Muscle layer of colon (tissue), 2 donors: ENCODE measurements at regions not wholly inside any gene's neighbourhood (a gene's known extent, or its start where the extent isn't known, plus 50 kb on each side); places are given as distances from the start of the nearest gene placed in this dataset.

Experiments
- H3K27ac ChIP-seq: one replicate; pipeline ENCODE4 v1.7.0; 2013; ENCODE audit warnings: low read depth, mild to moderate bottlenecking, low read length, moderate library complexity
- H3K27me3 ChIP-seq, 2 donors: one replicate each; pipeline ENCODE4 v1.7.0; 2013; ENCODE audit warnings: low read length in 2 of 2, mild to moderate bottlenecking in 2 of 2; ENCODE audit not compliant: insufficient read depth in 2 of 2, control insufficient read depth in 1 of 2
- H3K36me3 ChIP-seq: one replicate; pipeline ENCODE4 v1.7.0; 2013; ENCODE audit warnings: mild to moderate bottlenecking, low read length; ENCODE audit not compliant: insufficient read depth
- H3K4me1 ChIP-seq: one replicate; pipeline ENCODE4 v1.7.0; 2013; ENCODE audit warnings: mild to moderate bottlenecking, low read length; ENCODE audit not compliant: insufficient read depth
- H3K4me3 ChIP-seq, 2 donors: one replicate each; pipeline ENCODE4 v1.7.0; 2013; ENCODE audit warnings: low read length in 2 of 2, low read depth in 1 of 2, mild to moderate bottlenecking in 1 of 2, moderate library complexity in 1 of 2
- H3K9ac ChIP-seq: one replicate; pipeline ENCODE4 v1.7.0; 2013; ENCODE audit warnings: low read length
- H3K9me3 ChIP-seq: one replicate; pipeline ENCODE4 v1.7.0; 2013; ENCODE audit warnings: mild to moderate bottlenecking, low read length
- donor health status: abdominal sarcoma.
- donor health status: Adenocarcinoma of cecum.

GRCh38 chr1:94698759-94699502 lies 121.2 kb upstream of the SLC44A3 start:
- no peaks in the 10 kb centered on the region for H3K36me3 ChIP-seq
- no peak overlapping the region for H3K27ac ChIP-seq
- H3K9me3 ChIP-seq = no peaks in the 10 kb centered on the region
- no peak overlapping the region for H3K4me3 ChIP-seq
- no peaks in the 10 kb centered on the region for H3K27me3 ChIP-seq
- no peak overlapping the region for H3K9ac ChIP-seq
- H3K4me1 ChIP-seq = no peaks in the 10 kb centered on the region

GRCh38 chr1:94698356-94698755 lies 121.8 kb upstream of the SLC44A3 start:
- Histone ChIP-seq H3K27ac (no peak overlapping the region), H3K9me3 (no peaks in the 10 kb centered on the region), H3K27me3 (no peaks in the 10 kb centered on the region), H3K4me1 (no peaks in the 10 kb centered on the region), H3K9ac (no peak overlapping the region), H3K36me3 (no peaks in the 10 kb centered on the region), H3K4me3 (no peak overlapping the region)

- Histone ChIP-seq H3K27ac (no peak overlapping the region), H3K9ac (no peak overlapping the region), H3K4me3 (no peak overlapping the region), H3K27me3 (no peaks in the 10 kb centered on the region), H3K4me1 (no peaks in the 10 kb centered on the region), H3K9me3 (no peaks in the 10 kb centered on the region), H3K36me3 (no peaks in the 10 kb centered on the region)
Measured at GRCh38 chr1:94697839-94698238, 122.3 kb upstream of the SLC44A3 start.

- Histone ChIP-seq H3K4me1 (no peaks in the 10 kb centered on the region), H3K9me3 (no peaks in the 10 kb centered on the region), H3K27ac (no peak overlapping the region), H3K9ac (no peak overlapping the region), H3K36me3 (no peaks in the 10 kb centered on the region), H3K4me3 (no peak overlapping the region), H3K27me3 (no peaks in the 10 kb centered on the region)
Measured at GRCh38 chr1:94694226-94694915, 125.8 kb upstream of the SLC44A3 start.

GRCh38 chr1:94693435-94693834 lies 126.7 kb upstream of the SLC44A3 start:
- Histone ChIP-seq H3K27ac (no peak overlapping the region), H3K9me3 (no peaks in the 10 kb centered on the region), H3K4me3 (no peak overlapping the region), H3K4me1 (no peaks in the 10 kb centered on the region), H3K36me3 (no peaks in the 10 kb centered on the region), H3K9ac (no peak overlapping the region), H3K27me3 (no peaks in the 10 kb centered on the region)

GRCh38 chr1:94693029-94693428 lies 127.1 kb upstream of the SLC44A3 start:
- Histone ChIP-seq H3K9ac (no peak overlapping the region), H3K36me3 (no peaks in the 10 kb centered on the region), H3K4me3 (no peak overlapping the region), H3K27me3 (no peaks in the 10 kb centered on the region), H3K9me3 (no peaks in the 10 kb centered on the region), H3K27ac (no peak overlapping the region), H3K4me1 (no peaks in the 10 kb centered on the region)

GRCh38 chr1:94688646-94689045 lies 131.5 kb upstream of the SLC44A3 start:
- Histone ChIP-seq H3K4me1 (no peaks in the 10 kb centered on the region), H3K27me3 (no peaks in the 10 kb centered on the region), H3K4me3 (no peak overlapping the region), H3K9me3 (no peaks in the 10 kb centered on the region), H3K27ac (no peak overlapping the region), H3K9ac (no peak overlapping the region), H3K36me3 (no peaks in the 10 kb centered on the region)

- no peaks in the 10 kb centered on the region for H3K4me1 ChIP-seq
- H3K27ac ChIP-seq = no peak overlapping the region
- no peak overlapping the region for H3K4me3 ChIP-seq
- H3K27me3 ChIP-seq = no peaks in the 10 kb centered on the region
- H3K9ac ChIP-seq = no peak overlapping the region
- no peaks in the 10 kb centered on the region for H3K36me3 ChIP-seq
- H3K9me3 ChIP-seq = no peaks in the 10 kb centered on the region
Measured at GRCh38 chr1:94686882-94687281, 133.3 kb upstream of the SLC44A3 start.

GRCh38 chr1:94684690-94685250 lies 135.4 kb upstream of the SLC44A3 start:
- H3K36me3 ChIP-seq = no peaks in the 10 kb centered on the region
- no peaks in the 10 kb centered on the region for H3K4me1 ChIP-seq
- no peak overlapping the region for H3K4me3 ChIP-seq
- H3K27me3 ChIP-seq = no peaks in the 10 kb centered on the region
- no peak overlapping the region for H3K27ac ChIP-seq
- H3K9ac ChIP-seq = no peak overlapping the region
- no peaks in the 10 kb centered on the region for H3K9me3 ChIP-seq

GRCh38 chr1:94683886-94684285 lies 136.3 kb upstream of the SLC44A3 start:
- Histone ChIP-seq H3K4me1 (no peaks in the 10 kb centered on the region), H3K27ac (no peak overlapping the region), H3K9ac (no peak overlapping the region), H3K4me3 (no peak overlapping the region), H3K36me3 (no peaks in the 10 kb centered on the region), H3K9me3 (no peaks in the 10 kb centered on the region), H3K27me3 (no peaks in the 10 kb centered on the region)

- Histone ChIP-seq H3K4me1 (no peaks in the 10 kb centered on the region), H3K9ac (no peak overlapping the region), H3K4me3 (no peak overlapping the region), H3K36me3 (no peaks in the 10 kb centered on the region), H3K9me3 (no peaks in the 10 kb centered on the region), H3K27me3 (no peaks in the 10 kb centered on the region), H3K27ac (no peak overlapping the region)
Measured at GRCh38 chr1:94680039-94680377, 138.4 kb upstream of the F3 start.
